Stimulated activated memory B cell treated with anti-CD40 and anti-IgM and Interleukin-4, amounts not matched to agents 10 μg/mL and 1 μg/mL and 100 μg/mL, for 72 hours (primary cell): ENCODE measurements at regions not wholly inside any gene's neighbourhood (a gene's known extent, or its start where the extent isn't known, plus 50 kb on each side); places are given as distances from the start of the nearest gene placed in this dataset.

ENCODE experiments used
- ATAC-seq: fragments of 150-1000 bp; cut with Tn5 transposase; 2 replicates; pipeline ENCODE4 v1.10.0; 2021
- H3K27ac Mint-ChIP-seq: one replicate; pipeline ENCODE4 v1.8.0; 2022; ENCODE audit warnings: mild to moderate bottlenecking, mixed read lengths
- H3K27me3 Mint-ChIP-seq: one replicate; pipeline ENCODE4 v1.8.0; 2022; ENCODE audit warnings: mixed read lengths
- H3K36me3 Mint-ChIP-seq: one replicate; pipeline ENCODE4 v1.8.0; 2022; ENCODE audit warnings: mixed read lengths
- H3K4me1 Mint-ChIP-seq: one replicate; pipeline ENCODE4 v1.8.0; 2022; ENCODE audit warnings: mixed read lengths
- H3K4me3 Mint-ChIP-seq: one replicate; pipeline ENCODE4 v1.8.0; 2022; ENCODE audit warnings: mild to moderate bottlenecking, moderate library complexity, mixed read lengths
- H3K9me3 Mint-ChIP-seq: one replicate; pipeline ENCODE4 v1.8.0; 2022; ENCODE audit warnings: mixed read lengths

- ATAC-seq: no peak
- Mint-ChIP-seq H3K27me3 (peaks cover 25% of the 10 kb centered on the region), H3K36me3 (no peaks in the 10 kb centered on the region), H3K4me1 (no peaks in the 10 kb centered on the region), H3K4me3 (no peak overlapping the region), H3K9me3 (peaks cover 5% of the 10 kb centered on the region), H3K27ac (no peak overlapping the region)
Measured at GRCh38 chr5:141767671-141768070, 85.6 kb upstream of the ARAP3 start.

GRCh38 chr5:141765896-141766551 is 84.0 kb upstream of the ARAP3 start:
- no peaks in the 10 kb centered on the region for H3K4me1 Mint-ChIP-seq
- peaks cover 5% of the 10 kb centered on the region for H3K9me3 Mint-ChIP-seq
- H3K27me3 Mint-ChIP-seq: peaks cover 27% of the 10 kb centered on the region
- H3K27ac Mint-ChIP-seq: no peak overlapping the region
- H3K4me3 Mint-ChIP-seq: no peak overlapping the region
- H3K36me3 Mint-ChIP-seq: no peaks in the 10 kb centered on the region
- ATAC-seq: no peak

- Mint-ChIP-seq H3K4me3 (no peak overlapping the region), H3K36me3 (no peaks in the 10 kb centered on the region), H3K9me3 (peaks cover 1% of the 10 kb centered on the region), H3K4me1 (peaks cover 1% of the 10 kb centered on the region), H3K27me3 (peaks cover 44% of the 10 kb centered on the region), H3K27ac (no peak overlapping the region)
- no peak for ATAC-seq
Measured at GRCh38 chr5:141763541-141763940, 81.5 kb upstream of the ARAP3 start.

GRCh38 chr5:141762790-141763368 is 80.8 kb upstream of the ARAP3 start:
- peaks cover 7% of the 10 kb centered on the region for H3K4me1 Mint-ChIP-seq
- peaks cover 50% of the 10 kb centered on the region for H3K27me3 Mint-ChIP-seq
- H3K27ac Mint-ChIP-seq: no peak overlapping the region
- H3K4me3 Mint-ChIP-seq: no peak overlapping the region
- no peaks in the 10 kb centered on the region for H3K36me3 Mint-ChIP-seq
- peak; percentile 76 for ATAC-seq
- H3K9me3 Mint-ChIP-seq: no peaks in the 10 kb centered on the region

- H3K4me3 Mint-ChIP-seq: no peak overlapping the region
- peaks cover 56% of the 10 kb centered on the region for H3K27me3 Mint-ChIP-seq
- ATAC-seq: no peak
- peaks cover 7% of the 10 kb centered on the region for H3K4me1 Mint-ChIP-seq
- H3K9me3 Mint-ChIP-seq: no peaks in the 10 kb centered on the region
- H3K27ac Mint-ChIP-seq: no peak overlapping the region
- H3K36me3 Mint-ChIP-seq: no peaks in the 10 kb centered on the region
Measured at GRCh38 chr5:141762316-141762715, 80.3 kb upstream of the ARAP3 start.

GRCh38 chr5:141760753-141761152 is 78.7 kb upstream of the ARAP3 start:
- Mint-ChIP-seq H3K27me3 (peaks cover 72% of the 10 kb centered on the region), H3K9me3 (no peaks in the 10 kb centered on the region), H3K27ac (no peak overlapping the region), H3K36me3 (no peaks in the 10 kb centered on the region), H3K4me1 (peaks cover 7% of the 10 kb centered on the region), H3K4me3 (no peak overlapping the region)
- ATAC-seq: no peak

DNA sequence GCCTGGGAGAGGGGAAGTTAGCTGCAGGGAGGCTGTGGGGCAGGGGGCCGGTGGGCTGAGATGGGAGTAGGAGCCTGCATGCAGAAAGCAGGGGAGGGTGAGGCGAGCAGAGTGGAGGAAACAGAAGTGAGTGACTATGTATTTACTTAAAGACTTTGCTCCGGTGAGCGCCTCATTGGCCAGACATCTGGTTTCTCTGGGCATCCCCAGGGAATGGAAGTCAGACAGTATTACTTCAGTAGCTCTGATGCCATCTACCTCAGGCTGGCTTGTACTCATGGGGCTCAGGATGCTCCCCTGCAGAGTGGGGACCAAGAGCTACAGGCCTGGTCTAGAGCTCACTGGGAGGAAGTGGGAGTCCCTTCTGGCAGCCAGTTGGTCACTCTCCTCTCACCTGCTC is 78.2 kb upstream of the ARAP3 start:
- Mint-ChIP-seq H3K27me3 (peaks cover 77% of the 10 kb centered on the region), H3K36me3 (no peaks in the 10 kb centered on the region), H3K9me3 (no peaks in the 10 kb centered on the region), H3K4me3 (no peak overlapping the region), H3K27ac (no peak overlapping the region), H3K4me1 (peaks cover 7% of the 10 kb centered on the region)
- peak; percentile 3 for ATAC-seq

DNA sequence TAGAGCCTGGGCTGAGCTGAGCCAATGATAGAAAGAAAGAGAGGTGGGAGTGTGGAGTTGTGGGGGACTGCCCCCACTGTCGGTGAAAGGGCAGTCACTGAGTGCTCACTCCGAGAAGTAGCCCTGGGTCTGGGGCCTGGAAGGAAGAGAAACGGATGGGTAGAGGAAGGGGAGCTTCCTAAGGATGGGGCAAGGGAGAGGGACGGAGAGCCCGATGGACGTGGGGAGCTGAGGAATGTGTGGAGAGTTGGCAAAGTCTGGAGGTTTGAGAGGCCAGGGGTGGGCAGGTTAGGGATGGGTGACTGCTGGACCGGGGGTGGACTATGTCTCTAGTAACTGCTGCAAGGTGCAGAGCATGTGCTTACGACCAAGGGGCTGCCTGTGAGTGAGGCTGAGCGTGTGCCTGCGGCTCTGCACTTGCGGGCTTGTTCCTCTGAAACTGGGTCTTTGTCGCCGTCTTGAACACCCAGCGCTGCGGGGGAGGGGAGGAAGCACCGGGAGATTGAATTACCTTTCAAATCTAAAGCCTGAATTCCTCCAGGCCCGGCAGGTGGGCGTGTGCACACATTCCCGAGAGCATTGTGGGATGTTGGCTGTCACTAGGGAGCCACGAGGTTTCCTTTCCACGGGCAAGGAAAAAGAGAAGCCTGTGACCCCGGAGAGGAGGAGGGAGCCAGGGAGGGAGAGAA is 76.4 kb upstream of the ARAP3 start:
- Mint-ChIP-seq H3K27me3 (peaks cover 81% of the 10 kb centered on the region), H3K4me1 (peaks cover 7% of the 10 kb centered on the region), H3K36me3 (no peaks in the 10 kb centered on the region), H3K4me3 (no peak overlapping the region), H3K9me3 (no peaks in the 10 kb centered on the region), H3K27ac (no peak overlapping the region)
- no peak for ATAC-seq

DNA sequence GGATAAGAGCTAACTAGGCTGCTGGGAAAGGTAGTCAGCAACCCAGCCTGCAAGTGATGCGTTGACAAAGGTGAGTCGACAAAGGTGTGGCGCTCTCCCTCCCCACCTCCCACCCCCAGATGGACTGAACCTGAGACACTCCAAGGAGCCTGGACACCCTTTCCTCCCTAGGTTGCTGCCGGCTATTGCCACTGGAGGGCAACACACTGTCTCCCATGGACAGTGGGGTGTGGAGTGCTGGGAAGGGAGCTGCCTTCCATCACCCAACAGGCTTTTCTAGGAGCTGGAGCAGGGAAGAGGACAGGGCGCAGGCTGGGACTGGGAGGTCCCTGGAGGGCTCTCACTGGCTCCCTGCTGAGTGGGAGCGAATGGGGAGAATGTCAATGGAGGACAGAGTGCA is 75.4 kb upstream of the ARAP3 start:
- H3K9me3 Mint-ChIP-seq: no peaks in the 10 kb centered on the region
- ATAC-seq: no peak
- H3K27me3 Mint-ChIP-seq: peaks cover 91% of the 10 kb centered on the region

DNA sequence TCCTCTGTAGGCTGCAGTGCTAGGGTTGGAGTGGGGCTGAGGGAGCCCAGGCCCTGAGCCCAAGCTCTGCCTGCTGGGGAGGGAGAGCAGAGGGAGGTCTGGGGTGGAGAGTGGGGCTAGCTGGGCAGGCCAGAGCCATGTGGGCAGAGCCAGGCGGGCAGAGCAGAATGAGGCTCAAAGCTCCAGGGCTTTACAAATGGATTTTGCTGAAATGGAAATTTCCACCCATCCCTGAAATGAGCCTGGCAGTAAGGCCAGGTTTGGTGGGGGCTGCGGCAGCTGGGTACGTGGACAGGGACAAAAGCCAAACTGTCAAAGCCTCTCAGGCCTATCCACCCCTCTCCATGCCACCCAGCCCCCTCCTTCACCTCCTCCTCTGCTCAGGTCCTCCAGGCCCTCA is 74.2 kb upstream of the ARAP3 start:
- no peak for ATAC-seq
- H3K9me3 Mint-ChIP-seq: no peaks in the 10 kb centered on the region
- H3K36me3 Mint-ChIP-seq: no peaks in the 10 kb centered on the region
- H3K27me3 Mint-ChIP-seq: peaks cover 80% of the 10 kb centered on the region
- no peak overlapping the region for H3K27ac Mint-ChIP-seq
- peaks cover 7% of the 10 kb centered on the region for H3K4me1 Mint-ChIP-seq
- no peak overlapping the region for H3K4me3 Mint-ChIP-seq

More for the DNA sequence above, 75.4 kb upstream of the ARAP3 start:
- Mint-ChIP-seq H3K36me3 (no peaks in the 10 kb centered on the region), H3K4me1 (peaks cover 7% of the 10 kb centered on the region), H3K4me3 (no peak overlapping the region), H3K27ac (no peak overlapping the region)

GRCh38 chr5:141753971-141754713 is 72.1 kb upstream of the ARAP3 start:
- H3K4me3 Mint-ChIP-seq: no peak overlapping the region
- no peak for ATAC-seq
- peaks cover 68% of the 10 kb centered on the region for H3K27me3 Mint-ChIP-seq
- no peaks in the 10 kb centered on the region for H3K36me3 Mint-ChIP-seq
- H3K9me3 Mint-ChIP-seq: no peaks in the 10 kb centered on the region
- peaks cover 7% of the 10 kb centered on the region for H3K4me1 Mint-ChIP-seq
- H3K27ac Mint-ChIP-seq: no peak overlapping the region

DNA sequence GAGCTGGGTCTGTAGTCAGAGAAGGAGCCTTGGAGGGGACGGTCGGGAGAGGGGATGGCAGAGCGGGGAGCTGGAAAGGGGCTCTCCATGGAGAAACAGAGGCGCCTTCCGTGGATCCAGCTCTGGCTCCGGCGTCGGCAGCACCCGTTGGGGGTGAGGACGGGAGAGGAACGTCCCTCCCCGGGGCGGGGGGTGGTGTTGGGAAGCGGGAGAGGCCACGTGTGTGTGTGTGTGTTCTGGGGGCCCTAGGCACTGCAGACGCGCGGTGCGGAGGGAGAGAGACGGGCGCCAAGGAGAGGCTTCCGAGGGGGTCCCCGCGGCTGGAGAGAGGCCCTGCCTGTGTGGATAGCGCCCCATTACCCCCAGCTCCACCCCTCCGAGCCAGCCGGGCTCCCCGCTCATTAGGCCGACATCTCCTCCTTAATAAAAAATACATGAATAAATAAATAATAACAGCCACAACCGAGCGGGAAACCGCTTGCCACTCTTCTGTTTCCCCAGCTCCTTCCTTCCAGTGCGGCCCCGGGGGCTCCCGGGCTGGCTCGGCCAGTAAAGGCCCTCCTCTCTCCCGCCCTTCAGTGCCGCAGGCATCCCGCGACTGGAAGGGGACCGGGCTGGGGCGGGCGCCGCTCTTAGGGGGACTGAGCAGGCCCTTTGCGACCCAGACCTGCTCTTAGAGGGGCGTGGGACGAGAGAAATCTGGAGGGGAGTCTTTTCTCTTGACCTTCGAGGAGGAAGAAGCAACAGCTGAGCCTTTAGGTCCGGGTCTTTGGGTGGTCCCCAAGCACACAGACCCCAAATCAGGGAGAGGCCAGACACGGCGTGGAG is 71.3 kb upstream of the ARAP3 start:
- Mint-ChIP-seq H3K4me1 (peaks cover 5% of the 10 kb centered on the region), H3K9me3 (no peaks in the 10 kb centered on the region), H3K27me3 (peaks cover 60% of the 10 kb centered on the region), H3K4me3 (no peak overlapping the region), H3K27ac (no peak overlapping the region), H3K36me3 (no peaks in the 10 kb centered on the region)
- no peak for ATAC-seq

- Mint-ChIP-seq H3K9me3 (no peaks in the 10 kb centered on the region), H3K27me3 (peaks cover 3% of the 10 kb centered on the region), H3K4me3 (no peak overlapping the region), H3K4me1 (peaks cover 22% of the 10 kb centered on the region), H3K27ac (no peak overlapping the region), H3K36me3 (no peaks in the 10 kb centered on the region)
- peak; percentile 95 for ATAC-seq
Measured at GRCh38 chr5:141747152-141748141, 65.4 kb upstream of the ARAP3 start.

DNA sequence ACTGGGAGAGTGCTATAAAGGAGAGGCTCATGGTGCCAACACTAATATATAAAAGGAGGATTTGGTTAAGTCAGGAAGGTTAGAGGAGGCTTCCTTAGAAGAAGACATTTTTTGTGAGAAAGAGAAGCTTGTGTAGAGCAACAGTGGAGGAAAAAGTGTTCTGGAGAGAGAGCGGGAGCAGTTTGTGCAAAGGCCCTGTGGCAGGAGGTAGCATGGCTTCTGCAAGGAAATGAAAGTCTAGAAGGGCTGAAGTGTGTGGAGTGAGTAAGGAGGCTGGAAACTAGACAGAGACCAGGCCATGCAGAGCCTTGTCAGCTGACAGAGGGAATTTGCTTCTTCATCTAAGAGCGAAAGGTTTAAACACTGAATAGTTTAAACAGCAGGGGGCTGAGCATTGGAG is 64.4 kb upstream of the ARAP3 start:
- Mint-ChIP-seq H3K27me3 (peaks cover 12% of the 10 kb centered on the region), H3K4me1 (peaks cover 22% of the 10 kb centered on the region)
- no peak for ATAC-seq

More for the DNA sequence above, 64.4 kb upstream of the ARAP3 start:
- H3K27ac Mint-ChIP-seq: no peak overlapping the region
- no peaks in the 10 kb centered on the region for H3K9me3 Mint-ChIP-seq
- no peak overlapping the region for H3K4me3 Mint-ChIP-seq
- H3K36me3 Mint-ChIP-seq: no peaks in the 10 kb centered on the region
